Fibroblast of skin of abdomen (primary cell): ENCODE measurements at regions not wholly inside any gene's neighbourhood (a gene's known extent, or its start where the extent isn't known, plus 50 kb on each side); places are given as distances from the start of the nearest gene placed in this dataset.
"Not testable (repeated sequence)": the region's sequence is repeated elsewhere in the genome, so short reads cannot be mapped to it uniquely, and the experiment has no call there.

ENCODE experiments used
- DNase-seq: peaks from one replicate; pipeline ENCODE4 v3.0.0-alpha.2; 2013

GRCh38 chr16:59944041-59944440 lies 1209.9 kb upstream of the GOT2 start:
- DNase-seq = peak; percentile 3

GRCh38 chr16:59941594-59941993 lies 1207.5 kb upstream of the GOT2 start:
- DNase-seq = no peak

GRCh38 chr16:59920054-59920453 lies 1185.9 kb upstream of the GOT2 start:
- no peak for DNase-seq

- no peak for DNase-seq
These were observed 1179.5 kb upstream of the GOT2 start for GRCh38 chr16:59913666-59914065.

- peak; percentile 44 for DNase-seq
These were observed 1175.1 kb upstream of the GOT2 start for GRCh38 chr16:59909262-59909661.

- no peak for DNase-seq
These were observed 1173.5 kb upstream of the GOT2 start for GRCh38 chr16:59907611-59908010.

GRCh38 chr16:59905606-59906005 lies 1171.5 kb upstream of the GOT2 start:
- peak; percentile 54 for DNase-seq

GRCh38 chr16:59905131-59905530 lies 1171.0 kb upstream of the GOT2 start:
- no peak for DNase-seq

GRCh38 chr16:59899940-59900339 lies 1165.8 kb upstream of the GOT2 start:
- DNase-seq = no peak

GRCh38 chr16:59892376-59892775 lies 1158.3 kb upstream of the GOT2 start:
- DNase-seq = no peak

- DNase-seq = no peak
These were observed 1153.7 kb upstream of the GOT2 start for GRCh38 chr16:59887856-59888255.

GRCh38 chr16:59886021-59886420 lies 1151.9 kb upstream of the GOT2 start:
- peak; percentile 91 for DNase-seq

GRCh38 chr16:59881376-59881775 lies 1147.3 kb upstream of the GOT2 start:
- DNase-seq = no peak

GRCh38 chr16:59880611-59881010 lies 1146.5 kb upstream of the GOT2 start:
- peak; percentile 56 for DNase-seq

GRCh38 chr16:59878999-59879398 lies 1144.9 kb upstream of the GOT2 start:
- peak; percentile 38 for DNase-seq

- DNase-seq = peak; percentile 89
These were observed 1144.4 kb upstream of the GOT2 start for GRCh38 chr16:59878479-59878878.

GRCh38 chr16:59864981-59865666 lies 1131.0 kb upstream of the GOT2 start:
- DNase-seq = peak; percentile 56

- peak; percentile 94 for DNase-seq
These were observed 1125.7 kb upstream of the GOT2 start for GRCh38 chr16:59859676-59860402.

- DNase-seq = no peak
These were observed 1120.8 kb upstream of the GOT2 start for GRCh38 chr16:59854846-59855439.

- no peak for DNase-seq
These were observed 1115.6 kb upstream of the GOT2 start for GRCh38 chr16:59849716-59850115.

- no peak for DNase-seq
These were observed 1114.2 kb upstream of the GOT2 start for GRCh38 chr16:59848296-59848695.

GRCh38 chr16:59840169-59840568 lies 1106.1 kb upstream of the GOT2 start:
- DNase-seq = no peak

- DNase-seq = no peak
These were observed 1092.7 kb upstream of the GOT2 start for GRCh38 chr16:59826767-59827166.

GRCh38 chr16:59809488-59809887 lies 1075.4 kb upstream of the GOT2 start:
- DNase-seq = not testable (repeated sequence)
